ENCODE measurements at regions not wholly inside any gene's neighbourhood (a gene's known extent, or its start where the extent isn't known, plus 50 kb on each side); places are given as distances from the start of the nearest gene placed in this dataset.
"Not testable (repeated sequence)": the region's sequence is repeated elsewhere in the genome, so short reads cannot be mapped to it uniquely, and the experiment has no call there.

DNA sequence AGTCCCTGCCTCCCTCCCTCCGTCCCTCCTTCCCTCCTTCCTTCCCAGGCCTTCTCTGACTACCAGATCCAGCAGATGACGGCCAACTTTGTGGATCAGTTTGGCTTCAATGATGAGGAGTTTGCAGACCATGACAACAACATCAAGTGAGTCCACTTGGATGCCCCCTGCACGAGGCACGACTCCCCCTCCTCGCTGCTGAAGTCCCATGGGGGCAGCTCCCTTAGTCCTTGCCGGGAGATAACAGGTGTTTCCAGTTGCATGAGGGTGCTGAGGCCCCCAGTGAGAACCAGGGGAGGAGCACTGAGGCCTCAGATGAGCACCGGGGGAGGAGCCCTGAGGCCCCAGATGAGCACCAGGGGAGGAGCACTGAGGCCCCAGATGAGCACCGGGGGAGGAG is 200.0 kb downstream of the LIPI start:
- CTCF ChIA-PET: no interaction called here
- no peak for DNase-seq (ENCODE audit: extremely low spot score)
- POLR2A ChIA-PET: no interaction called here
- no peak for TF ChIP-seq CTCF (IDR thresholded peaks at IDR 0.05; ENCODE audit: control extremely low read depth, extremely low read depth, low read depth, missing control alignments)

GRCh38 chr21:14009990-14010389 is 200.8 kb downstream of the LIPI start:
- CTCF ChIA-PET; DNase-seq (ENCODE audit: extremely low spot score); POLR2A ChIA-PET: not testable (repeated sequence)

DNA sequence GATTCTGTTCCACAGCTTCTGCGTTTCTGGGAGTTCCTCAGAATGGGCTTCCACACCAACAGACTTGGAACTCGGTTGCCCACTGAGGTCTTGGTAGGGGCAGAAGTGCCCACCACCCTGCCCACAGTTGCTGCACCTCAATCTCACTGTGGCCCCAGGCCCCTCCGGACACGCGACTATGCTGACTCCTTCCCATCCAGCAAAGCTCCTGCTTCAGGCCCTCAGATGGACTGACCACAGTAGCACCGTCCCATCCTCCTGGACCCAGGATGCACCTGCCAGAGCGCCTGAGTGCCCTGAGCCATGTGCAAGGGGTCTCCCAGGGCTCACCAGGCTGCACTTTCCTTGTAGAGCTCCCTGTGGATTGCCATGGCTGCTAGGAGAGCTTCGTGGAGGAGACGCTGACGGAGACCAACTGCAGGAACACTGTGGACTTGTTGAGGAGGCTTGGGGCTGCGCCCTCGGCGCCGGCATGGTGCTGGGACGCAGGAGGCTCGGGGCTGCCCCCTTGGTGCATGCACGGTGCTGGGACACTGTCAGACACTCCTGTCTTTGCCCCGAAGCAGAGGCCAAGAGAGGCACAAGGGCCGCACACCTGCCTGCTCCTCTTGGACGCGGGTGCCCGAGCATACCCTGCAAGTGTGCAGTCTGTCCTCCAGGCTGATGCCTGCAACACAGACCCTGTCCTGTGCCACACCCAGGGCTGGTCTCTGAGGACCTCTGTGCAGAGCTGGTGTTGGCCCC is 201.3 kb downstream of the LIPI start:
- POLR2A ChIA-PET; DNase-seq (ENCODE audit: extremely low spot score); CTCF ChIA-PET: not testable (repeated sequence)

DNA sequence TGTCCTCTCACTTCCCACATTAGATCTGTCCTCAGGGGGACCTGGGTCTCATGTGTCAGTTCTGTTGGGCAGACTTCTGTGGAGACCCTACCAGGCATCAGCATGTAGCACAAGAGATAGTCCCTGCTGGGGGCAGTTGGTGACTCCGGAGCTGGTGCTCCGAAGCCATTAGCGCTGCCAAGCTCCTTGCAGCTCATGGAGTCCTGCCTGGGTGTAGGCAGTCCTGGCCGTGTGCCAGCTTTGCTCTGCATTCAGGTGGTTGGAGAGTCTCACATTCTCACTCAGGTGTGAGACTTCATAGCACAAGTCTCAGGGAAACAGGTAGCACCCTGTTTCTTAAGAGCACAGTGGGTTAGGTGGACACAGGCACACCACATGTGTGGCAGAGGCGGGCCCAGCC is 202.3 kb downstream of the LIPI start:
- POLR2A ChIA-PET; CTCF ChIA-PET; DNase-seq (ENCODE audit: extremely low spot score): not testable (repeated sequence)

DNA sequence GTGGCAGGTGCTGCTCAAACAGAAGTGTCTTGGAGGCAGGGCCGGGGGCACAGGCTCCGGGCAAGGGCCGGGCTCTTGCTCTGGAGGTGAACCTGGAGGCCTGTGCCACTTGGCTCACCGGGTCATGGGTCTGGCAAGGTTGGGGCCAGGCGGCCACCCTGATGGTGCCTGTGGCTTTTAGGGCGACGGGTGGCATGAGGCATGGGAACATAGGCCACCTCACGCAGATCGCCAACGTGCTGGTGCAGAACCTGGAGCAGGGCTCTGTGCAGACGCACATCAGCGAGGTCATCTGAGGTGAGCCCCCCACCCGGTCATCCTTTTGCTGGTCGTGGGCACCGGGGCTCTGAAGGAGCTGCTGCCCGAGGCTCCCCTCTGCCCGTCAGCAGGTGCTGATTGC is 202.7 kb downstream of the LIPI start:
- POLR2A ChIA-PET; DNase-seq (ENCODE audit: extremely low spot score); CTCF ChIA-PET: not testable (repeated sequence)

DNA sequence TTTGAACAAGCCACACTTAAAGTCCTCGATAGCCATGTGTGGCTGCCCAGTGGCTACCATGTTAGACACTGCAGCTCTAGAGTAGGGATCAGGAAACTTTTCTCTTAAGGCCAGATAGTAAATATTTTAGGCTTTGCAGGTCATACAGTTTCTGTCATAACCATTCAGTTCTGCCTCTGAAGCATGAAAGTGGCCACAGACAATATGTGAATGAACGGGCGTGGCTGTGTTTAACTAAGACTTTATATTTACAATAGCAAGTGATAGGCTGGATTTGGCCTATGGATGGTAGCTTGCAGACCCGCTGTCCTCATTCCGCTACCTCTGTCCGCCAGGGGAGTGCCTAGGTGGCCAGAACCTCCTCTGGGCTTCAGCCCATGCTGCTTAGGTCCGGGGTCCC is 204.6 kb downstream of the LIPI start:
- CTCF ChIA-PET; DNase-seq (ENCODE audit: extremely low spot score); POLR2A ChIA-PET: not testable (repeated sequence)

DNA sequence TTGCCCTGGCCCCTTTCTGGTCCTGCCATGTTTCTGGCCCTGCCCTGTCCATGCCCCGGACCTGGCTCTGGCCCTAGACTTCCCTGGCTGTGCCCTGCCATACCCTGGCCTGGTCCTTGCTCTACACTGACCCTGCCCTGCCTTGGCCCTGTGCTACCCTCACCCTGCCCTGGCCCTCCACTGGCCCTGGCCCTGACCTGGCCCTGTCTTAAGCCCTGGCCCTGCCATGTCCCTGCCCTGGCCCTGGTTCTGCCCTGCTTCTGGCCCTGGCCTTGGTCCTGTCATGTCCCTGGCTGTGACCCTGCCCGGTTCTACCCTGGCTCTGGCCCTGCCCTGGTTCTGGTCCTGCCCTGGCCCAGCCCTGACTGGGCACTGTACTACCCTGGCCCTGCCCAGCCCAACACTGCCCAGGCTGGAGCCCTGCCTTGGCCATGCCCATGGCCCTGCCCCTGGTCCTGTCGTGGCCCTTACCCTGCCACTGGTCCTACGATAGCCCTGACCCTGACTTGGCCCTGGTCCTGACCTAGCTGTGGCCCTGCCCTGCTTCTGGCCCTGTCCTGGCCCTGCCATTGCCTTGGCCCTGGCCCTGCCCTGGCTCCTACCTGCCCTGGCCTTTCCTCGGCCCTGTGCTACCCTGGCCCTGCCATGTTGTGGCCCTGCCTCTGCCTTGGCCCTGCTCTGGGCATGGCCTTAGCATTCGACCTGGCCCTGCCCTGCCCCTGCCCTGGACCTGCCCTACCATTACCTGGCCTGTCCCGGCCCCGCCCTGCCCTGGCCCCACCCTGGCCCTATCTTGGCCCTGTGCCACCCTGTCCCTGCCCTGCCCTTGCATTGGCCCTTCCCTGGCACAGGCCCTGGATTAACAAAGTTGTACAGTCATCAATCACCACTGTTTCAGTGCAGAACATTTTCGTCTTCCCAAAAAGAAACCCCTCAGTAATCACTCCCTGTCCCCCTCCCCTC is 223.5 kb downstream of the LIPI start:
- POLR2A ChIA-PET; CTCF ChIA-PET; DNase-seq (ENCODE audit: extremely low spot score): not testable (repeated sequence)

DNA sequence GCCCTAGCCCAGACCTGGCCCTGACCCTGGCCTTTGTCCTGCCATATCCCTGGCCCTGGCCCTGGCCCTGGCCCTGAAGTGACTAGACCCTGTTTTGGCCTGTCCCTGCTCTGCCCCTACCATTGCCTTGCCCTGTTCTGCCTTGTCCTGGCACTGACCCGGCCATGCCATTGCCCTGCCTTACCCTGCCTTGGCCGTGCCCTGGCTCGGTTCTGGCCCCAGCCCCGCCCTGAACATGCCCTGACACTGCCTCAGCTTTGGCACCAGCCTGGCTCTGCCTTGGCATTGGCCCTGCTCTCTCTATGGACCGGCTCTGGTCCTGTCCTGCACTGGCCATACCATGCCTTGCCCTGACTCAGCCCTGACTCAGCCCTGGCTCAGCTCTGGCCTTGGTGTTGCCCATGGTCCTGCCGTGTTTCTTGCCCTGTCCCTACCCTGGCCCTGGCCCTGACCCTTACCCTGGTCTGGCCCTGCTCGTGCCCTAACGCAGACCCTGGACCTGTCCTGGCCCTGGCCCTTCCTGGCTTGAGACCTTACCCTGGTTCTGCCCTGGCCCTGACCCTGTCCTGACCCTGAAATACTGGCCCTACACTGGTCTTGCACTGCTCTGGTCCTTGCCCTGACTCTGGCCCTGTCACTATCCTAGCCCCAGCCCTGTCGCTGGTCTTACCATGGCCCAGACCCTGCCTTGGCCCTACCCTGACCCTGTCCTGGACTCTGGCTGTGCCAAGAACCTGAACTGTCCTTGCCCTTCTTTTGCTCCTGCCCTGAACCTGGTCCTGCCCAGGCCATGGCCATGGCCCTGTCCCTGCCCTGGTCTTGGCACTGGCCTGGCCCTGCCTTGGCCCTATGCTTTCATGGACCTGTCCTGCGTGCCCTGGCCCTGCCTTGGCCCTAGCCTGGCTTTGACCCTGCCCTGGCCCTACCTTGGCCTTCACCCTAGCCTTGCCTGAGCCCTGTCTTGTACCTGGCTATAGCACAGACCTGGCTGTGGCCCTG is 224.6 kb downstream of the LIPI start:
- POLR2A ChIA-PET; DNase-seq (ENCODE audit: extremely low spot score); CTCF ChIA-PET: not testable (repeated sequence)

DNA sequence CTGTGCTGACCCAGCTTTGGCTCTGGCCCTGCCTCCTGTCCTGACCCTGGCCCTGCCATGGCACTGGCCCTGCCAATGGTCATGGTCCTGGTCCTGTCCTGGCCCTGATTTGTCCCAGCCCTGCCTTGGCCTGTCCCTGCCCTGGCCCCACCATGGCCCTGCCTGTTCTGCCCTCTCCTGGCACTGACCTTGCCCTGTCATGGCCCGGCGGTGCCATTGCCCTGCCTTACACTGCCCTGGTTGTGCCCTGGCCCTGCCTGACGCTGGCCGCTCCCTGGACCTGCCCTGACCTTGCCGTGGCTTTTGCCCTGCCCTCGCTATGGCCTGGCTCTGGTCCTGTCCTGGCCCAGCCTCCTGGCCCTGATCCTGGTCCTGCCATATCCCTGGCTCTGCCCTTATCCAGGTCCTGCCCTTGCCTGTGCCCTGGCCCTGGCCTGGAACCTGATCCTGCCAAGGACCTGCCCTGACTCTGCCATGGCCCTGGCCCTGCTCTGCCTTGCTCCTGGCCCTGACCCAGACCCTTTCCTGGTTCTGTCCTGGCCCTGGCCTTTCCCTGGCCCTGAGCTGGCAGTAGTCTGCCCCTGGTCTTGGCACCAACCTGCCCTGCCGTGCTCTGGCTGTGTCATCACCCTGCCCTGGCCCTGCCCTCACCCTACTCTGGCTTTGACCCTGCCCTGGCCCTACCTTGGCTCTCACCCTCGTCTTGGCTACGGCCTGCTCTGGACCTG is 225.5 kb downstream of the LIPI start:
- POLR2A ChIA-PET; DNase-seq (ENCODE audit: extremely low spot score); CTCF ChIA-PET: not testable (repeated sequence)

- DNase-seq (ENCODE audit: extremely low spot score); POLR2A ChIA-PET; CTCF ChIA-PET: not testable (repeated sequence)
These were observed 226.0 kb downstream of the LIPI start for GRCh38 chr21:13984728-13985127.

DNA sequence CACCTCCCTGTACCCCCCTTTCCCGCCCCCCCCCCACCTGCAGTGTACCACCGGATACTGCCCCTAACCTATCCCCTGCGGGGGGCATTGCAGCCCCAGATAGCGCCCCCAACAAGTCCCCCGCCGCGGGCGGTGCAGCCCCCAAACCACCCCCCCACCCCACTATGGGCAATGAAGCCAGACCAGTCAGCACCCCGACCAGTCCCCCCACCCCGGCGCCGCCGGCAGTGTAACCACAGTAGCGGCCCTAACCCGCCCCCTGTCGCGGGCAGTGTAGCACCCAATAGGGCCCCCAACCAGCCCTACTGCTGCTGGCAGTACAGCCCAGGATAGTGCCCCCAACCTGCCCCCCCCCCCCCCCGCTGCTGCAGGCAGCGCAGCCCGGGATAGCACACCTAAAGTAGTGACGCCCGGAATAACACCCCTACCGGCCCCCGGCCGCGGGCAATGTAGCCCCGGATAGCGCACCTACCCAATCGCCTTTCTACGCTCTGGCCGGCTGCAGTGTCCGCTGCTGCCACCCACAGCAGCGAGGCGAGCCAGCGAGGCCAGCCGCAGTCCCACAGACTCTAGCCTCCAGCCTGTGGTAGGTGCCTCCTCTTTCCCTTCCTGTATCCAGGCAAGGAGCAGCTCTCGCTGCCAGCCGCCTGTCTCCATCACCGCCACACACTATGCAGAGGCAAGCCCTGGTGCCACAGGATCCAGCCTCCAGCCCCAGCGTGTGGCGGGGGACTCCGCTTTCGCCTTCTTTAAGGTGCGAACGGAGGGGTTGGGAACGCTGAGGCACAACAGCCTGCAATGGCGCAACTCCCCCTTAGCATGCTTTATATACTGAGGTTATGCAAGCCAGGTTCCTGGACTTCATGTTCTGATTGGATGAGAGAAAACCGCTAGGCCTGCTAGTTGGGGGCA is 229.3 kb downstream of the LIPI start:
- DNase-seq (ENCODE audit: extremely low spot score); CTCF ChIA-PET; POLR2A ChIA-PET: not testable (repeated sequence)

Measured in GM10248 (cell line).